ENCODE measurements at regions not wholly inside any gene's neighbourhood (a gene's known extent, or its start where the extent isn't known, plus 50 kb on each side); places are given as distances from the start of the nearest gene placed in this dataset.

DNA sequence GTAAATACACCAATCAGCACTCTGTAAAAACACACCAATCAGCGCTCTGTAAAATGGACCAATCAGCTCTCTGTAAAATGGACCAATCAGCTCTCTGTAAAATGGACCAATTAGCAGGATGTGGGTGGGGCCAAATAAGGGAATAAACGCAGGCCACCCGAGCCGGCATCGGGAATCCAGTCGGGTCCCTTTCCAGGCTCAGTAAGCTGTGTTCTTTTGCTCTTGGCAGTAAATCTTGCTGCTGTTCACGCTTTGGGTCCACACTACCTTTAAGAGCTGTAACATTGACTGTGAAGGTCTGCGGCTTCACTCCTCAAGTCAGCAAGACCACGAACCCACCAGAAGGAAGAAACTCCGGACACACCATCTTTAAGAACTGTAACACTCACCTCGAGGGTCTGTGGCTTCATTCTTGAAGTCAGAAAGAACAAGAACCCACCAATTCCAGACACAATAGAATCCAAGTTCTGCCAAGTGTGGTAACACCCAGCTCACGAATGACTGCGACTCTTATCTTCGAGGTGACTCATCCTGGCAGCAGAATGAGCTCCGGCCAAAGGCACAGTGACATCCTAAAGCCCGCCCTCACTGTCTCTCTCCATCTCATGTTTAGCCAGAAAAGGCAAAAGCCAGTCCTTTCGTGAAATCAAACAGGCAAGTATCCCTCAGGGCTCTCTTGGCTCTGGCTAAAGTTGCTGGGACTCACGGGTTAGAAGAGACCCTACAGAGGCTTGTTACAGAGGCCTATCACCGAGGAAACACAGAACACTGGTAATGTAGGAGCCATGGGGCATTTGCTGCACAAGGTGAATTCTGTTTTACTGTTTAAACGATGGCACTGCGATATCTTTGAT lies 155.2 kb downstream of the FAM43A start:
- TF ChIP-seq POLR2A (IDR thresholded peaks at IDR 0.05) (no peak), POLR2AphosphoS5 (IDR thresholded peaks at IDR 0.05) (no peak)
- TF ChIP-seq, protein P1, sequence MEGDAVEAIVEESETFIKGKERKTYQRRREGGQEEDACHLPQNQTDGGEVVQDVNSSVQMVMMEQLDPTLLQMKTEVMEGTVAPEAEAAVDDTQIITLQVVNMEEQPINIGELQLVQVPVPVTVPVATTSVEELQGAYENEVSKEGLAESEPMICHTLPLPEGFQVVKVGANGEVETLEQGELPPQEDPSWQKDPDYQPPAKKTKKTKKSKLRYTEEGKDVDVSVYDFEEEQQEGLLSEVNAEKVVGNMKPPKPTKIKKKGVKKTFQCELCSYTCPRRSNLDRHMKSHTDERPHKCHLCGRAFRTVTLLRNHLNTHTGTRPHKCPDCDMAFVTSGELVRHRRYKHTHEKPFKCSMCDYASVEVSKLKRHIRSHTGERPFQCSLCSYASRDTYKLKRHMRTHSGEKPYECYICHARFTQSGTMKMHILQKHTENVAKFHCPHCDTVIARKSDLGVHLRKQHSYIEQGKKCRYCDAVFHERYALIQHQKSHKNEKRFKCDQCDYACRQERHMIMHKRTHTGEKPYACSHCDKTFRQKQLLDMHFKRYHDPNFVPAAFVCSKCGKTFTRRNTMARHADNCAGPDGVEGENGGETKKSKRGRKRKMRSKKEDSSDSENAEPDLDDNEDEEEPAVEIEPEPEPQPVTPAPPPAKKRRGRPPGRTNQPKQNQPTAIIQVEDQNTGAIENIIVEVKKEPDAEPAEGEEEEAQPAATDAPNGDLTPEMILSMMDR (IDR thresholded peaks at IDR 0.05): no peak
